HEK293T (cell line): ENCODE measurements at regions not wholly inside any gene's neighbourhood (a gene's known extent, or its start where the extent isn't known, plus 50 kb on each side); places are given as distances from the start of the nearest gene placed in this dataset.

Experiments
- ARNT ChIP-seq: fragments of 450-650 bp; IDR thresholded peaks from 2 replicates; pipeline ENCODE4 v1.6.1; 2017; ENCODE audit warnings: mild to moderate bottlenecking
- BHLHE40 ChIP-seq: fragments of 450-650 bp; IDR thresholded peaks from 2 replicates; pipeline ENCODE4 v1.6.1; 2016; ENCODE audit warnings: mild to moderate bottlenecking, moderate library complexity, borderline replicate concordance
- FOXK2 ChIP-seq: fragments of 450-650 bp; IDR thresholded peaks from 2 replicates; pipeline ENCODE4 v1.6.1; 2016; ENCODE audit warnings: mild to moderate bottlenecking
- LEF1 ChIP-seq: fragments of 450-650 bp; IDR thresholded peaks from 2 replicates; pipeline ENCODE4 v1.6.1; 2017; ENCODE audit warnings: mild to moderate bottlenecking, borderline replicate concordance
- SP1 ChIP-seq: fragments of 450-650 bp; IDR thresholded peaks from 2 replicates; pipeline ENCODE4 v1.6.1; 2017
- SUZ12 ChIP-seq: fragments of 450-650 bp; IDR thresholded peaks from 2 replicates; pipeline ENCODE4 v1.6.1; 2016; ENCODE audit warnings: mild to moderate bottlenecking
- TARDBP ChIP-seq: fragments of 450-650 bp; IDR thresholded peaks from 2 replicates; pipeline ENCODE4 v1.6.1; 2016
- ZNF384 ChIP-seq: fragments of 450-650 bp; IDR thresholded peaks from 2 replicates; pipeline ENCODE4 v1.6.1; 2016

DNA sequence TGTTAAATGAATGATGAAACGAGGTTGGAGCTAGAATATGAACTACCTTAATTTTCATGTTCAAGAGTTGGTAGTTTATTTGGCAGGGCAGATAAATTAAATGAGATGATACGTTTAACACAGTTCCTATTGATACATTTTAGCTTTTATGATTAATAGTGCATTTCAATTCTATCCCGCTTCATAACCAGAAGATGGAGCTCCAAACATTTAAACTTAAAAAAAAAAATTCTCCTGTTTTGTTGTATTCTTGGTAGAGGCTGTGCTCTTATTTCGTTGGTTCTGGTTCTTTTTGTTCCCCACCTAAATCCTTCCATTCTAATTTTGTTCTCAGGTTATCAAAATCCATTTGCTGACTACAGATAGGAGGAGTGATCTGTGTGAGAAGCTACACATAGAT is 71.8 kb upstream of the PTPN13 start:
- TF ChIP-seq LEF1 (no peak), FOXK2 (no peak), SP1 (no peak), ZNF384 (no peak), BHLHE40 (no peak), ARNT (no peak), TARDBP (no peak), SUZ12 (no peak)
